ENCODE measurements at regions not wholly inside any gene's neighbourhood (a gene's known extent, or its start where the extent isn't known, plus 50 kb on each side); places are given as distances from the start of the nearest gene placed in this dataset.

GRCh38 chr9:3708751-3709150, 182.9 kb upstream of the RFX3 start:
- Histone ChIP-seq H3K4me3 (IDR thresholded peaks at IDR 0.05; ENCODE audit: insufficient read depth, low read depth, low read length) (no peak overlapping the region), H4K20me1 (ENCODE audit: insufficient read depth) (no peaks in the 10 kb centered on the region), H3K4me1 (ENCODE audit: low read depth, poor library complexity, severe bottlenecking) (no peaks in the 10 kb centered on the region), H2AFZ (ENCODE audit: low read depth) (no peak overlapping the region), H3K27ac (no peak overlapping the region), H3K79me2 (ENCODE audit: insufficient read depth, low read depth) (no peaks in the 10 kb centered on the region), H3K9ac (no peak overlapping the region), H3K27me3 (ENCODE audit: insufficient read depth, low read depth) (no peaks in the 10 kb centered on the region), H3K4me2 (no peak overlapping the region), H3K36me3 (ENCODE audit: insufficient read depth) (no peaks in the 10 kb centered on the region)
- TF ChIP-seq CTCF (conservative IDR thresholded peaks at IDR 0.05; ENCODE audit: low read depth, low read length) = no peak

DNA sequence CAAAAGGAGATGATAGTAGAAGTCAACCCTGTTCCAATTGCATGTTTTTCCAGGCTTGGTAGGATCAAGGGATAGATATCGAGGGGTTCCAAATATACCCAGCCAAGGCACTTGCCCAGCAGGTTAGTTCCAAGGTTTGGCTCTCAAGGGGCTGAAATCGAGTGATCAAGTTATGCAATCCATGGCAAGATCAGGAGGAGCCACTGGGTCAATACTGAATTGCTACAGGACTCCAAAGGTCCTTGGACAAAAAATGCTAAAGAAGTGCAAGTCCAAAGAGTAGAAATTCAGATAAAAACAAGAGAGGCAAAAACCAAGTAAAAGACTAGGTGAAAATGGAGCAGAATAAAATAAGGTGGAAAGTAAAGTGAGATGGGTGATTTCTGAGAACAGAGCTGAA, 179.1 kb upstream of the RFX3 start:
- no peaks in the 10 kb centered on the region for H3K36me3 ChIP-seq (ENCODE audit: insufficient read depth)
- H3K4me3 ChIP-seq (IDR thresholded peaks at IDR 0.05; ENCODE audit: insufficient read depth, low read depth, low read length) = no peak overlapping the region

GRCh38 chr9:3700772-3701171, 175.0 kb upstream of the RFX3 start:
- H3K4me1 ChIP-seq (ENCODE audit: low read depth, poor library complexity, severe bottlenecking) = no peaks in the 10 kb centered on the region
- H3K4me2 ChIP-seq = no peak overlapping the region
- no peaks in the 10 kb centered on the region for H4K20me1 ChIP-seq (ENCODE audit: insufficient read depth)
- H3K27ac ChIP-seq = no peak overlapping the region
- H3K79me2 ChIP-seq (ENCODE audit: insufficient read depth, low read depth) = no peaks in the 10 kb centered on the region
- no peaks in the 10 kb centered on the region for H3K27me3 ChIP-seq (ENCODE audit: insufficient read depth, low read depth)
- H2AFZ ChIP-seq (ENCODE audit: low read depth) = no peak overlapping the region
- H3K9ac ChIP-seq = no peak overlapping the region
- H3K4me3 ChIP-seq (IDR thresholded peaks at IDR 0.05; ENCODE audit: insufficient read depth, low read depth, low read length) = no peak overlapping the region
- TF ChIP-seq CTCF (conservative IDR thresholded peaks at IDR 0.05; ENCODE audit: low read depth, low read length) = no peak
- H3K36me3 ChIP-seq (ENCODE audit: insufficient read depth) = no peaks in the 10 kb centered on the region

More for the DNA sequence above, 179.1 kb upstream of the RFX3 start:
- Histone ChIP-seq H3K9ac (no peak overlapping the region), H2AFZ (ENCODE audit: low read depth) (no peak overlapping the region), H3K27me3 (ENCODE audit: insufficient read depth, low read depth) (no peaks in the 10 kb centered on the region), H3K4me2 (no peak overlapping the region), H3K27ac (no peak overlapping the region), H3K79me2 (ENCODE audit: insufficient read depth, low read depth) (no peaks in the 10 kb centered on the region), H4K20me1 (ENCODE audit: insufficient read depth) (no peaks in the 10 kb centered on the region), H3K4me1 (ENCODE audit: low read depth, poor library complexity, severe bottlenecking) (no peaks in the 10 kb centered on the region)
- TF ChIP-seq CTCF (conservative IDR thresholded peaks at IDR 0.05; ENCODE audit: low read depth, low read length) = no peak

DNA sequence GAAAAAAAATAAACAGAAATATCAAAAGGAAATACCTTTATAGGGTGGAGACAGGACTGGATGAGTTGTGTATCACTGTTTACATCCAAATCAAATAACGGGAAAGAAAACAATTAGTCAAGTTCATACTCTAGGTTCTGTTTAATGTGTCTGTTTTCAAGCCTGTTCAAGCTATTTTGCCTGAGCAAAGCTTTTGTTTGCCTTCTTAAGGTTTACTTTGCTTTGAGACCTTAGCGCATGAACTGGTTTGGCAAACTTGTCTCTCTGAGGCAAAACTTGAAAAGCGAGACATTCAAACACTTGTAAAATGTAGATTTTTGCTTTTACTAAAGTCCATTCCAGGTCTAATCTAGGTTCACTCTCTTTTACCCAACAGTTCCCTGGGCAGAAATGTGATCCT, 174.1 kb upstream of the RFX3 start:
- TF ChIP-seq CTCF (conservative IDR thresholded peaks at IDR 0.05; ENCODE audit: low read depth, low read length) = no peak
- Histone ChIP-seq H3K36me3 (ENCODE audit: insufficient read depth) (no peaks in the 10 kb centered on the region), H3K27me3 (ENCODE audit: insufficient read depth, low read depth) (no peaks in the 10 kb centered on the region), H2AFZ (ENCODE audit: low read depth) (no peak overlapping the region), H3K79me2 (ENCODE audit: insufficient read depth, low read depth) (no peaks in the 10 kb centered on the region), H3K4me1 (ENCODE audit: low read depth, poor library complexity, severe bottlenecking) (no peaks in the 10 kb centered on the region), H3K4me2 (no peak overlapping the region), H4K20me1 (ENCODE audit: insufficient read depth) (no peaks in the 10 kb centered on the region), H3K27ac (no peak overlapping the region), H3K9ac (no peak overlapping the region), H3K4me3 (IDR thresholded peaks at IDR 0.05; ENCODE audit: insufficient read depth, low read depth, low read length) (no peak overlapping the region)

- Histone ChIP-seq H4K20me1 (ENCODE audit: insufficient read depth) (no peaks in the 10 kb centered on the region), H3K4me2 (no peak overlapping the region), H3K79me2 (ENCODE audit: insufficient read depth, low read depth) (no peaks in the 10 kb centered on the region), H2AFZ (ENCODE audit: low read depth) (no peak overlapping the region), H3K27me3 (ENCODE audit: insufficient read depth, low read depth) (no peaks in the 10 kb centered on the region), H3K27ac (no peak overlapping the region), H3K4me3 (IDR thresholded peaks at IDR 0.05; ENCODE audit: insufficient read depth, low read depth, low read length) (no peak overlapping the region), H3K4me1 (ENCODE audit: low read depth, poor library complexity, severe bottlenecking) (no peaks in the 10 kb centered on the region), H3K36me3 (ENCODE audit: insufficient read depth) (no peaks in the 10 kb centered on the region), H3K9ac (no peak overlapping the region)
- no peak for TF ChIP-seq CTCF (conservative IDR thresholded peaks at IDR 0.05; ENCODE audit: low read depth, low read length)
Observed at GRCh38 chr9:3698531-3698930, 172.7 kb upstream of the RFX3 start.
